Spleen (tissue), 11 donors: ENCODE measurements at regions not wholly inside any gene's neighbourhood (a gene's known extent, or its start where the extent isn't known, plus 50 kb on each side); places are given as distances from the start of the nearest gene placed in this dataset.

Experiments
- DNase-seq: peaks from one replicate; pipeline ENCODE4 v3.0.0-alpha.2; 2020
- H3K27ac ChIP-seq, 8 donors: fragments of 200-600 bp; sonication (generic) in 7 of 8; 1 replicate in 4 of 8; 2 replicates in 4 of 8; pipeline versions ENCODE4 v1.5.0 to v1.8.0; 2016 to 2021; ENCODE audit warnings: inconsistent platforms in 4 of 8, mild to moderate bottlenecking in 4 of 8, moderate library complexity in 1 of 8
- H3K27me3 ChIP-seq, 7 donors: fragments of 200-600 bp; sonication (generic) in 6 of 7; replicated peaks in 1 of 7; 1 replicate in 4 of 7; 2 replicates in 3 of 7; pipeline versions ENCODE4 v1.5.0 to v1.8.0; 2016 to 2021; ENCODE audit warnings: inconsistent platforms in 3 of 7, mild to moderate bottlenecking in 1 of 7
- H3K36me3 ChIP-seq, 6 donors: fragments of 200-600 bp; sonication (generic) in 5 of 6; 1 replicate in 4 of 6; 2 replicates in 2 of 6; pipeline versions ENCODE4 v1.5.0 to v1.8.0; 2016 to 2021; ENCODE audit warnings: inconsistent platforms in 2 of 6
- H3K4me1 ChIP-seq, 6 donors: fragments of 200-600 bp; sonication (generic) in 5 of 6; 1 replicate in 3 of 6; 2 replicates in 3 of 6; pipeline versions ENCODE4 v1.5.0 to v1.8.0; 2016 to 2021; ENCODE audit warnings: inconsistent platforms in 3 of 6
- H3K4me3 ChIP-seq, 8 donors: fragments of 200-600 bp; sonication (generic) in 7 of 8; 1 replicate in 4 of 8; 2 replicates in 4 of 8; pipeline versions ENCODE4 v1.5.0 to v1.8.0; 2016 to 2021; ENCODE audit warnings: inconsistent platforms in 4 of 8, mild to moderate bottlenecking in 4 of 8, moderate library complexity in 2 of 8
- H3K9me3 ChIP-seq, 8 donors: fragments of 200-600 bp; sonication (generic) in 7 of 8; 1 replicate in 4 of 8; 2 replicates in 4 of 8; pipeline versions ENCODE4 v1.5.0 to v1.8.0; 2016 to 2021; ENCODE audit warnings: inconsistent platforms in 4 of 8
- POLR2A ChIP-seq, 3 donors: fragments of 450-650 bp; IDR thresholded peaks; one replicate each; pipeline ENCODE4 v1.5.1; 2017; ENCODE audit warnings: antibody characterized with exemption in 3 of 3, mild to moderate bottlenecking in 1 of 3
- POLR2AphosphoS5 ChIP-seq, 3 donors: sonication (generic); formaldehyde crosslinking; IDR thresholded peaks; one replicate each; pipeline ENCODE4 v1.5.1; 2017; ENCODE audit warnings: antibody characterized with exemption in 3 of 3
- WGBS, 5 donors: extraction: QIAGEN DNeasy Blood & Tissue Kit in 3 of 5; methylation state at CpG; one replicate each; pipeline versions ENCODE4 v1.1.5 to v1.1.7; 2013 to 2018; 5-methylcytosine and 5-hydroxymethylcytosine counted together
- intact Hi-C: fragments of 100-400 bp; cut with DNase I; formaldehyde crosslinking; loops from one replicate; pipeline ENCODE4 v1.15.0; 2023; ENCODE audit warnings: low total_unique reads
- TF ChIP-seq, protein P1 (sequence below), 11 experiments: fragments of 200-600 bp in 7 of 11; fragments of 450-650 bp in 4 of 11; sonication (generic) in 4 of 11; IDR thresholded peaks in 8 of 11; conservative IDR thresholded peaks in 3 of 11; 1 replicate in 7 of 11; 2 replicates in 4 of 11; pipeline versions ENCODE4 v1.4.0 to v1.8.0; 2016 to 2021; ENCODE audit warnings: antibody characterized with exemption in 11 of 11, inconsistent platforms in 4 of 11, mild to moderate bottlenecking in 1 of 11
- donor health status: healthy with polysubstance abuse.
- donor health status: DM: no; HTN: no; CAD: no; lungs with moderate emphysema.
- donor health status: DM: no; HTN: no; CAD: no.
- donor health status: Bipolar disorder and iron deficiency.
- donor health status: healthy.
- donor health status: DM: no; HTN: no; CAD: no.
- donor health status: DM: yes; HTN: yes; CAD: no.

DNA sequence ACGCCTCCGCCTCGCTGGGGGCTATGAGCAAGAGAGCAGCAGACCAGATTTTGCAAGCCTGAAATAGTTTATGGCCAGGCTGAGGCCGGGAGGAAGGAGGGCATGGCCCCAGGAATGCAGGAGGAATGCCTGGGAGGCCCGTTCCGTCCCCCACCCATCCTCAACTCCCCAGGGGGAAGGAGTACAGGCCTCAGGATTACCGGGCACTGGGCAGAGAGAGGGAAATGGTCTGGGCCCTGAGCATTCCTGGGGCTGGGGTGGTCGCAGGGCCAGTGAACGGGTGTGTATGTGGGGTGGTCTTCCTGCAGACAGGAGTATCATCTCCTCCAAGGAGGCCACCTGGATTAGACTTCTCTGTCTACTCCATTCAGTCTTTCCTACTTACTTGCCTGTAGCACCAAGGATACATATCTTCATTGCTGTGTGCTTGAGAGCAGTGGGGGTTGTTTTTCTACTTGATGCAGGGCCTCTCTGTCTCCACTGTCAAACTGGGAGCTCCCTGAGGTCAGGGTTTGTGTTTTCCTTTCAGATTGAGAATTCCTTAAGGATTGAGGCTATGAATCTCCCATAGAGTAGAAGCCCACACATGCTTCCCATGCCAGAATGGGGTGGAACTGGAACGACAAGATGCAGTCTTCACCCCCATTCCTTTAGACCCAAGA lies 81.3 kb downstream of the VEGFA start:
- intact Hi-C loops, result no loop called here
- H3K36me3 ChIP-seq, result no peaks in the 10 kb centered on the region
- H3K27me3 ChIP-seq, result no peaks in the 10 kb centered on the region
- H3K4me3 ChIP-seq, result no peak overlapping the region
- no peak for DNase-seq
- no peaks in the 10 kb centered on the region for H3K4me1 ChIP-seq
- no peak overlapping the region for H3K27ac ChIP-seq
- 69 to 90% (median 84%) methylated on average over 7 to 10 of the region's 10 CpGs for WGBS, 5 donors
- TF ChIP-seq POLR2AphosphoS5 (IDR thresholded peaks at IDR 0.05), result no peak
- H3K9me3 ChIP-seq, result no peaks in the 10 kb centered on the region

DNA sequence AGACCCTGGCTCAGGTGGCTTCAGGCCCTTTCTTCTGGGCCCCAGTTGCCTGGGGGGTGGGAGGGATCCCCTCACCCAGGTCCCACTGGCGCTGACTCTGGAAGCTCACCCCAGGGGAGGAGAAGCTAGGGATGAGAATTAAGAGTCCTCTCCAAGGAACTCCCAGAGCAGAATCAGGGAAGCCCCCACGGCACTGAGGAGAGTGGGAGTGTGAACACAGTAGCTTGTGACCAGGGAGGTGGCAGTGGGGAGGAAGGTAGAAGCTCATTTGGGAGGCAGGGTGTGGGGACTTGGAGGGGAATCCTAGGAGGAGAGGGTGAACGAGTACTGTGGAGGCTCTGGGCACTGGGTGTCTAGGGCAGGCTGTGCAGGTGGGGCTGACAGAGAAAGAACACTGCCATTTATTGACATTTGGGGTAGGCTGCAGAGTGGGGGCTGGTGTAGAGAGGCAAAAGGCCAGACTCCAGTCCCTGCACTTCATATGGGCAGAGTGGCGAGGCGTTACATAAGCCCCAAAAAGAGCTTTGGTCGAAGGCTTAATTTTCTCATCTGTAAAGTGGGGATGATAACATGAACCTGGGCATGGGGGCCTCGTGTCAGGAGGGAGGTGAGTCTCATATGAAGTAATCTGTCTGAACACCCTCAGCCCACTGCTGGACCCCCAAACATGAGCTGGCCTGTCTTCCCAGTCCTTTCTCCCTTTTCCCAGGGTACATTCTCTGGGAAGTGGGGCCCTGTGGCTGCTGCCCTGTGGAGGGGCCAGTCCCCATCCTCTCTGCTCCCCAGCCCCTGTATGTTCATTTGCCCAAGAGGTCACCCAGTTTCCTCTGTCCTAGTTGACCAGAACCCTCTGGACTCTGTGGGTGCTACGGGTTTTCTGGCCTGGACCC lies 80.5 kb downstream of the VEGFA start:
- Histone ChIP-seq H3K9me3 (no peaks in the 10 kb centered on the region), H3K36me3 (no peaks in the 10 kb centered on the region), H3K27me3 (no peaks in the 10 kb centered on the region), H3K27ac (no peak overlapping the region), H3K4me1 (no peaks in the 10 kb centered on the region), H3K4me3 (no peak overlapping the region)
- 81 to 90% (median 86%) methylated on average over 8 of the region's 8 CpGs for WGBS, 5 donors
- TF ChIP-seq, protein P1, sequence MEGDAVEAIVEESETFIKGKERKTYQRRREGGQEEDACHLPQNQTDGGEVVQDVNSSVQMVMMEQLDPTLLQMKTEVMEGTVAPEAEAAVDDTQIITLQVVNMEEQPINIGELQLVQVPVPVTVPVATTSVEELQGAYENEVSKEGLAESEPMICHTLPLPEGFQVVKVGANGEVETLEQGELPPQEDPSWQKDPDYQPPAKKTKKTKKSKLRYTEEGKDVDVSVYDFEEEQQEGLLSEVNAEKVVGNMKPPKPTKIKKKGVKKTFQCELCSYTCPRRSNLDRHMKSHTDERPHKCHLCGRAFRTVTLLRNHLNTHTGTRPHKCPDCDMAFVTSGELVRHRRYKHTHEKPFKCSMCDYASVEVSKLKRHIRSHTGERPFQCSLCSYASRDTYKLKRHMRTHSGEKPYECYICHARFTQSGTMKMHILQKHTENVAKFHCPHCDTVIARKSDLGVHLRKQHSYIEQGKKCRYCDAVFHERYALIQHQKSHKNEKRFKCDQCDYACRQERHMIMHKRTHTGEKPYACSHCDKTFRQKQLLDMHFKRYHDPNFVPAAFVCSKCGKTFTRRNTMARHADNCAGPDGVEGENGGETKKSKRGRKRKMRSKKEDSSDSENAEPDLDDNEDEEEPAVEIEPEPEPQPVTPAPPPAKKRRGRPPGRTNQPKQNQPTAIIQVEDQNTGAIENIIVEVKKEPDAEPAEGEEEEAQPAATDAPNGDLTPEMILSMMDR (IDR thresholded peaks at IDR 0.05 in 8 of 11, conservative IDR thresholded peaks at IDR 0.05 in 3 of 11), result no peak
- no peak for TF ChIP-seq POLR2A (IDR thresholded peaks at IDR 0.05)
- no peak for TF ChIP-seq POLR2AphosphoS5 (IDR thresholded peaks at IDR 0.05)
- no peak for DNase-seq
- intact Hi-C loops, result no loop called here

DNA sequence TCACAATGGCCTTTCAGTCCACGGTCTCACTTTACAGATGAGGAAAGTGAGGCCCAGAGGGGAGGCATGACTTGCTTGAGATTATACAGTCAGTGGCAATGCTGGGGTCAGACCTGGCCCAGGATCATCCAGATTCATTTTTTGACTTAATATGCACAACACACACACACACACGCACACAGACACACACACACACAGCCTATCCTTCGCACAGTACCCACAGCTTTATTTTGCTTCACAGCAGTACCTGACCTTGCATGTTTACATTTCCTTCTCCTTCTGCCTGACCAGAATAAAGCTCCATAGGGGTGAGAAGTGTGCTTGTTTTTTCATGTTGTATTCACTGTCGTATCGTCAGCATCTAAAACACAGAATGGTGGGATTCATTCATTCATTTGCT lies 79.8 kb downstream of the VEGFA start:
- H3K4me1 ChIP-seq, result no peaks in the 10 kb centered on the region
- no peak overlapping the region for H3K4me3 ChIP-seq
- H3K9me3 ChIP-seq, result no peaks in the 10 kb centered on the region
- TF ChIP-seq POLR2AphosphoS5 (IDR thresholded peaks at IDR 0.05), result no peak
- TF ChIP-seq POLR2A (IDR thresholded peaks at IDR 0.05), result no peak
- TF ChIP-seq, protein P1 (IDR thresholded peaks at IDR 0.05 in 8 of 11, conservative IDR thresholded peaks at IDR 0.05 in 3 of 11), result no peak
- DNase-seq, result no peak
- peaks cover 0 to 2% (median 0%) of the 10 kb centered on the region in 7 donors for H3K27me3 ChIP-seq
- no peaks in the 10 kb centered on the region for H3K36me3 ChIP-seq
- WGBS, 5 donors, result 82 to 98% (median 90%) methylated on average over 5 of the region's 5 CpGs
- no peak overlapping the region for H3K27ac ChIP-seq
- intact Hi-C loops, result no loop called here

DNA sequence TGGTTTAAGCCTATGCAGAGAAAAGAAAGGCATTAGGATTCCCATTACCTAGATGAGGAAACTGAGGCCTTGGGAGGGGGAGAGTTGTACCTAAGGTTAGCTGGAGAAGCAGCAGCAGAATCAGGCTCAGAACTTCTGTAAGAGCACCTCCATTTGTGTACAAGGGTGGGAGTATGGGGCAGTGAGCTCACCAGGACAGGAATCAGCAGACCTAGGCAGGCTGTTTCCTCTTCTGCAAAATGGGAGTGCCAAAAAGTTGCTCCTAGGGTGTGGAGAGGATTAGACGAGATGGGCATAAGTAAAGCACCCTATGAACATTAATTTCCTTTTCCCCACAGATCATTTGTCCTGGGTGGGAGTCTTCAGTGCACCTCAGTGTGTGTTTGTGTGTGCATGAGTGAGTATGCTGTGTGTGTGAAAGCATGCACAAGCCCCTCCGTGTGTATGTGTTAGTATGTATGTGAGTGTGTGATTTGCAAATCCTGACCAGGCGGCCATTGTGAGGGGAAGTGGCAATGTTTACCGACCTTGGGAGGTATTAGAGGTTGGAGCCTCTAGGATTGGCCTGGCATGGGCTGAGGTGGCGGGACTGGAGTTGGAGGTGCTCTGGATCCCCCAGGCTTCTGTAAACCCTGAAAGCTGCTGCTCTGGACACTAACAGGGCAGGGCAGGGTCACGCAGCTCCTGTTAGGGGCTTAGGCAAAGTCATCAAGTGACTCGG lies 78.8 kb downstream of the VEGFA start:
- DNase-seq, result no peak
- WGBS, 5 donors, result 50 to 77% (median 76%) methylated on average over 7 of the region's 7 CpGs

More for the DNA sequence above, 78.8 kb downstream of the VEGFA start:
- Histone ChIP-seq H3K27ac (no peak overlapping the region), H3K9me3 (no peaks in the 10 kb centered on the region), H3K36me3 (no peaks in the 10 kb centered on the region), H3K4me1 (no peaks in the 10 kb centered on the region), H3K27me3 (peaks cover 0 to 7% (median 0%) of the 10 kb centered on the region in 7 donors), H3K4me3 (no peak overlapping the region)
- intact Hi-C loops, result no loop called here
- TF ChIP-seq POLR2AphosphoS5 (IDR thresholded peaks at IDR 0.05) (no peak), POLR2A (IDR thresholded peaks at IDR 0.05) (no peak)
- TF ChIP-seq, protein P1 (IDR thresholded peaks at IDR 0.05 in 8 of 11, conservative IDR thresholded peaks at IDR 0.05 in 3 of 11), result no peak
